Ovary (tissue), 7 donors: ENCODE measurements at regions not wholly inside any gene's neighbourhood (a gene's known extent, or its start where the extent isn't known, plus 50 kb on each side); places are given as distances from the start of the nearest gene placed in this dataset.
"Not testable (repeated sequence)": the region's sequence is repeated elsewhere in the genome, so short reads cannot be mapped to it uniquely, and the experiment has no call there.

Source experiments
- DNase-seq, 5 donors: peaks; one replicate each; pipeline ENCODE4 v3.0.0-alpha.2; 2019 to 2020
- H3K27ac ChIP-seq, 2 donors: fragments of 200-600 bp; one replicate each; pipeline versions ENCODE4 v1.5.1 to v1.8.0; 2019 to 2022
- H3K27me3 ChIP-seq: fragments of 200-600 bp; one replicate; pipeline ENCODE4 v1.8.0; 2022
- H3K36me3 ChIP-seq: fragments of 200-600 bp; sonication (generic); one replicate; pipeline ENCODE4 v1.5.1; 2019
- H3K4me1 ChIP-seq: one replicate; pipeline ENCODE4 v1.8.1; 2013; ENCODE audit warnings: mild to moderate bottlenecking, moderate library complexity; ENCODE audit not compliant: insufficient read depth
- H3K4me3 ChIP-seq: fragments of 200-600 bp; sonication (generic); one replicate; pipeline ENCODE4 v1.5.1; 2017
- H3K9me3 ChIP-seq, 2 donors: fragments of 200-600 bp in 1 of 2; sonication (generic) in 1 of 2; one replicate each; pipeline versions ENCODE4 v1.5.1 to v1.8.1; 2013 to 2019; ENCODE audit warnings: mild to moderate bottlenecking in 1 of 2, moderate library complexity in 1 of 2
- CTCF ChIP-seq, 3 donors: fragments of 450-650 bp in 2 of 3; fragments of 200-600 bp in 1 of 3; IDR thresholded peaks; one replicate each; pipeline versions ENCODE4 v1.5.1 to v1.8.0; 2016 to 2022; ENCODE audit warnings: antibody characterized with exemption in 3 of 3, mild to moderate bottlenecking in 1 of 3
- EP300 ChIP-seq: sonication (generic); formaldehyde crosslinking; IDR thresholded peaks from one replicate; pipeline ENCODE4 v1.6.1; 2017; ENCODE audit warnings: antibody characterized with exemption
- POLR2A ChIP-seq: fragments of 450-650 bp; IDR thresholded peaks from one replicate; pipeline ENCODE4 v1.6.1; 2017; ENCODE audit warnings: antibody characterized with exemption, mild to moderate bottlenecking, moderate library complexity
- WGBS, 3 donors: extraction: QIAGEN DNeasy Blood & Tissue Kit in 1 of 3; methylation state at CpG; one replicate each; pipeline versions ENCODE4 v1.1.5 to v1.1.7; 2013 to 2017; 5-methylcytosine and 5-hydroxymethylcytosine counted together
- intact Hi-C, 4 donors: fragments of 100-400 bp; cut with DNase I; formaldehyde crosslinking; loops; one replicate each; pipeline versions ENCODE4 v1.11.0 to v1.15.1; 2022 to 2023
- donor health status: DM: no; HTN: no; CAD: no; lungs with moderate emphysema.
- donor health status: DM: no; HTN: no; CAD: no.
- donor health status: Bipolar disorder and iron deficiency.
- donor health status: DM: no; HTN: no; CAD: no.
- donor health status: DM: yes; HTN: yes; CAD: no.

- not testable (repeated sequence) for H3K27ac ChIP-seq
- 89% methylated on average over 7 of the region's 7 CpGs for WGBS, 3 donors
Measured at GRCh38 chr12:124070394-124071074, 97.5 kb downstream of the ZNF664 start.

GRCh38 chr12:124071075-124071443 lies 98.0 kb downstream of the ZNF664 start:
- intact Hi-C loops = no loop called here
- no peaks in the 10 kb centered on the region for H3K9me3 ChIP-seq
- no peaks in the 10 kb centered on the region for H3K27me3 ChIP-seq
- H3K36me3 ChIP-seq = no peaks in the 10 kb centered on the region
- no peak for TF ChIP-seq EP300
- TF ChIP-seq POLR2A = no peak
- TF ChIP-seq CTCF (IDR thresholded peaks at IDR 0.05) = no peak
- no peak overlapping the region for H3K4me3 ChIP-seq
- H3K4me1 ChIP-seq = no peaks in the 10 kb centered on the region
- WGBS, 3 donors = 55 to 60% (median 55%) methylated on average over 3 of the region's 3 CpGs
- H3K27ac ChIP-seq = no peak overlapping the region
- DNase-seq = no peak

More at GRCh38 chr12:124070394-124071074, 97.5 kb downstream of the ZNF664 start:
- intact Hi-C loops, H3K4me1 ChIP-seq, H3K4me3 ChIP-seq, DNase-seq, H3K27me3 ChIP-seq, H3K36me3 ChIP-seq, H3K9me3 ChIP-seq: not testable (repeated sequence)

GRCh38 chr12:124073356-124074035 lies 100.5 kb downstream of the ZNF664 start:
- no peak overlapping the region for H3K27ac ChIP-seq
- no peaks in the 10 kb centered on the region for H3K9me3 ChIP-seq
- TF ChIP-seq POLR2A (no peak), EP300 (no peak), CTCF (IDR thresholded peaks at IDR 0.05) (no peak)

GRCh38 chr12:124075841-124076240 lies 102.8 kb downstream of the ZNF664 start:
- WGBS, 3 donors = 84 to 92% (median 87%) methylated on average over 4 of the region's 4 CpGs
- Histone ChIP-seq H3K27ac (no peak overlapping the region), H3K4me1 (no peaks in the 10 kb centered on the region), H3K9me3 (no peaks in the 10 kb centered on the region), H3K36me3 (no peaks in the 10 kb centered on the region), H3K4me3 (no peak overlapping the region), H3K27me3 (no peaks in the 10 kb centered on the region)
- intact Hi-C loops = no loop called here
- DNase-seq = no peak
- TF ChIP-seq EP300 (no peak), POLR2A (no peak), CTCF (IDR thresholded peaks at IDR 0.05) (no peak)

More at GRCh38 chr12:124073356-124074035, 100.5 kb downstream of the ZNF664 start:
- no peak overlapping the region for H3K4me3 ChIP-seq
- WGBS, 3 donors = 69 to 82% (median 80%) methylated on average over 8 of the region's 8 CpGs
- H3K4me1 ChIP-seq = no peaks in the 10 kb centered on the region
- intact Hi-C loops = no loop called here
- no peaks in the 10 kb centered on the region for H3K27me3 ChIP-seq
- H3K36me3 ChIP-seq = no peaks in the 10 kb centered on the region
- no peak for DNase-seq

GRCh38 chr12:124077701-124078100 lies 104.7 kb downstream of the ZNF664 start:
- no peak overlapping the region for H3K4me3 ChIP-seq
- H3K36me3 ChIP-seq = no peaks in the 10 kb centered on the region
- WGBS, 3 donors = 95 to 97% (median 96%) methylated on average over 9 of the region's 9 CpGs
- no peaks in the 10 kb centered on the region for H3K27me3 ChIP-seq
- no peak overlapping the region for H3K27ac ChIP-seq
- no peaks in the 10 kb centered on the region for H3K9me3 ChIP-seq
- DNase-seq = no peak
- H3K4me1 ChIP-seq = no peaks in the 10 kb centered on the region
- intact Hi-C loops = no loop called here
- TF ChIP-seq POLR2A (no peak), EP300 (no peak), CTCF (IDR thresholded peaks at IDR 0.05) (no peak)
